GM12892 (cell line): ENCODE measurements at regions not wholly inside any gene's neighbourhood (a gene's known extent, or its start where the extent isn't known, plus 50 kb on each side); places are given as distances from the start of the nearest gene placed in this dataset.
"Not testable (repeated sequence)": the region's sequence is repeated elsewhere in the genome, so short reads cannot be mapped to it uniquely, and the experiment has no call there.

ENCODE experiments used
- DNase-seq: peaks from one replicate; pipeline ENCODE4 v3.0.0; 2011; ENCODE audit not compliant: insufficient read length
- FAIRE-seq: peaks from 2 replicates; lab custom pipeline; 2011; peaks lifted over from hg19 to GRCh38; lab: Jason Lieb, UNC
- POLR2A ChIP-seq: IDR thresholded peaks from 2 replicates; pipeline ENCODE4 v1.6.1; 2011; ENCODE audit warnings: low read depth, low read length, control low read depth
- POLR2AphosphoS5 ChIP-seq: IDR thresholded peaks from 2 replicates; pipeline ENCODE4 v1.6.1; 2011; ENCODE audit warnings: low read depth, low read length, control low read depth
- TAF1 ChIP-seq: IDR thresholded peaks from 2 replicates; pipeline ENCODE4 v1.6.1; 2011; ENCODE audit warnings: low read depth, mild to moderate bottlenecking, control low read depth, low read length, borderline replicate concordance

DNA sequence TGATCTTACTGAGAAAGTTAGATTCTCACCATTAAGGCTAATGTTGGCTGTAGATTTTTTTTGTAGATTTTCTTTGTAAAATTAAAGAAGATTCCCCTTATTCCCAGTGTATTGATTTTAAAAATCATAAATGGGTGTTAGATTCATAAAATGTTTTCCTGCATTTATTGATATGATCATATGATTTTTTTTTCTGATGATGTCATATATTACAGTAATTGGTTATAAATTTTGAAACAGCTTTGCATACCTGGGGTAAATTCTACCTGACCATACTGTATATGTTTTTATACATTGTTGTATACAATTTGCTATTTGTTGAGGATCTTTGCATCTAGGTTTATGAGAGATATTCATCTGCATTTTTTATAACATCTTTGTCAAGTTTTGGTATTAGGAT lies 880.3 kb upstream of the GRIA3 start:
- DNase-seq (no peak), FAIRE-seq (no peak)
- TF ChIP-seq TAF1: no peak
- TF ChIP-seq POLR2A: no peak
- TF ChIP-seq POLR2AphosphoS5: no peak

DNA sequence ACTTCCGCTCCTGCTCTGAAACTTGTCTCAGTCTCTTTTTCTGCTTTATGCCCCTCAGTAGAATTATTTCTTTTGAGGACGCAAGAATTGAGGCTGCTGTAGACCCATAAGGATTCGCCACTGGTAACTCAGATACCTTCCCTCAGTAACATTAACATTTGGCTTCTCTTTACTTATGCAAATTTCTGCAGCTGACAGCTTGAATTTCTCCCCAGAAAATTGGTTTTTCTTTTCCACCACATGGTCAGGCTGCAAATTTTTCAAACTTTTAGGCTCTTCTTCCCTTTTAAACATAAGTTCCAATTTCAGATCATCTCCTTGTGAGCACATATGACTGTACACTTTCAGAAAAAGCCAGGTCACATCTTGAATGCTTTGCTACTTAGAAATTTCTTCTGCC lies 839.3 kb upstream of the GRIA3 start:
- FAIRE-seq: no peak
- TF ChIP-seq POLR2A: no peak
- TF ChIP-seq TAF1: no peak
- no peak for TF ChIP-seq POLR2AphosphoS5
- DNase-seq: no peak

DNA sequence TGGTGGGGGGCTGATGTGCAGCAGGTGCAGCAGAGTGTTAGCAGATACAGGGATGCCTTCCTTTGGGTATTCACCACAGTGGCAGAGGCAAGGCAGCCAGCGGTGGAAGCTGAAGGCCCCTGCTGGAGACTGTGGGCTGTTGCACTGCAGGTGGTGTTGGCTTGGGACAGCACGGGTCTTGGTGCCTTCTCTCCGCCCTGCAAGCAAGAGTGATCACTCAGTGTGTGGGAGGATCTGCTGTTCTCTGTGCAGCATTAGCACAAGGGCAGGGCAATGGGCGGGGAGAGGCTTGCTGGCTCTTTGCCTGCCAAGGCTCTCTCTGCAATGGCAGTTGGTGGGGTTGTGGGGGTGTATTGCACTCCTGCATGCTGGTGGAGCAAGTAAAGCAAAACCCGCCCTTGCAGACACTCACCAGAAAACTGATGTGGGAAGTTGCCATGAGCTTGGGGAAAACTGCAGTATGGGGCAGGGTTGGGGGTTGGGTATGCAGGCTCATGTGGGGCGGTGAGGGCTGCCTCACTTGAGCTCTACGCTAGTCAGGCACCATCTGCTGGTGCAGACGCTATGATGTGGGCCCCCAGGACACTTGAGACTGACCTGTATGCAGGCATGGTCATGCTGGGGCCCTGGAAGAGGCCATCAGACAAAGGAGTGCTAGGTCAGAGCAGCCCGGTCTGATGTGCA lies 820.8 kb upstream of the GRIA3 start:
- no peak for TF ChIP-seq TAF1
- FAIRE-seq: no peak

DNA sequence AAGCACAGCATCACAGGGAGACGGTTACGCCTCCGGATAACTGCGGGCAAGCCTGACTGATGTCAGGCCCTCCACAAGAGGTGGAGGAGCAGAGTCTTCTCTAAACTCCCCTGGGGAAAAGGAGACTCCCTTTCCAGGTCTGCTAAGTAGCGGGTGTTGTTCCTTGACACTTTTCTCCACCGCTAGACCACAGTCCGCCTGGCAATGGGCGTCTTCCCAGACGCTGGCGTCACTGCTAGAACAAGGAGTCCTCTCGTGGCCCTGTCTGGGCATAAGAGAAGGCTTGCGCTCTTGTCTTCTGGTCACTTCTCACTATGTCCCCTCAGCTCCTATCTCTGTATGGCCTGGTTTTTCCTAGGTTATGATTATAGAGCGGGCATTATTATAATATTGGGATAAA lies 808.5 kb upstream of the GRIA3 start:
- FAIRE-seq, DNase-seq: not testable (repeated sequence)

More for the DNA sequence above, 820.8 kb upstream of the GRIA3 start:
- no peak for DNase-seq

DNA sequence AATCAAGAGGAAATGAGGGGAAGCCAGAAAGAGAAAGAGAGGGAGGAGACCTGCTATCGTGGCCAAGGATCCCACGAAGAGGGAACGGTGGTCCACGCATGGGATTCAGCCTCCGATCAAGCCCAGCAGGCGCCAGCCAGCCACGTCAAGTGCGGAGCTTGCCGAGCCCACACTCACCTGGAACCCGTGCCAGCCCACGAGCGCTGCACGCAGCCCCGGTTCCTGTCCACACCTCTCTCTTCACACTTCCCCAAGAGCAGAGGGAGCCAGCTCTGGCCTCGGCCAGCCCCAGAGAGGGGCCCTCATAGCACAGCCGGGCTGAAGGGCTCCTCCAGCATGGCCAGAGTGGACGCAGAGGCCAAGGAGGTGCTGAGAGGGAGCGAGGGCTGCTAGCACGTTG lies 795.1 kb upstream of the GRIA3 start:
- FAIRE-seq: no peak
- TF ChIP-seq TAF1 (no peak), POLR2A (no peak), POLR2AphosphoS5 (no peak)
- no peak for DNase-seq

DNA sequence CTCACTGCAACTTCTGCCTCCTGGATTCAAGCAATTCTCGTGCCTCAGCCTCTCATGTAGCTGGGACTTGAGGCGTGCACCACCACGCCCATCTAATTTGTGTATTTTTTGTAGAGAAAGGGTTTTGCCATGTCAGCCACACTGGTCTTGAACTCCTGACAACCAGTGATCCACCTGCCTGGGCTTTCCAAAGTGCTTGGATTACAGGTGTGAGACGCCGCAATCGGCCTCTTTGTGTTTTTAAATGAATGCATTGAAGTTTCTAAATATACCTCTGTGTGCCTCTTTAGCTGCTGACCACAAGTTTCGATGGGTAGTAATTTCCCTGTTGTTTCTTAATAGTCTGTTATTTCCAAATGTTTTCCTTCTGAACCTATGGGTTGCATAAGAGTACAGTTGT lies 765.3 kb upstream of the GRIA3 start:
- FAIRE-seq (no peak), DNase-seq (no peak)
- no peak for TF ChIP-seq TAF1
- TF ChIP-seq POLR2A: no peak
- no peak for TF ChIP-seq POLR2AphosphoS5

DNA sequence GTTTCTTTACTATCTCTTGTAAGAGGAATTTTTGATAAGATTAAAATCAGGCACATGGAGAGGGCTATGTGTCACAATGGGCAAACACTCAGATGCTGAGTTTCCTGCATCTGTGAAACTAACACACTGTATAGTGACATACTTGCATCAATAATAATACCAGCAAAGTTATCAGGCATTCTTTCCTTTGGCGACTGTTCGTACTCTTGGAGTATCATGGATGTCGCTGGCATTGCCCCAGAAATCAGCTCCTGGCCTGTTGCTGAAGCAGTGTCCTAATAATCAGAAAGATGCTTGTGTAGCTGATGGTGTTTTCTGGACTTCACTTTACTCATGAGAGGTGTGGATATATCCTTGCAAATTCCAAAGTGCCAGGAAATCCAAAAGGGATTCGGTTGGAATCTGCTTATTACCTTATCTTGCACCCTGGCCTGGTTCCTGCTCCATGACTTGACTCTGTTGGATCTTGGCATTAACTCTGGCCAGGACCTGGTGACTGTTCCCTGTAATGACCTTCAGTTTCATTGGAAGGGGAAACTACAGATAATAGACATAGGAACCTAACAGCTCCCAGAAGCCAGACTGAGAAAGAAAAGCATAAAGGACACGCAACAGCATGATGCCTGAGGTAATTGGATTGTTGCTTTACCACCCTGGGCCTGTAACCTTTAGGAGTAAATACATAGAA lies 762.5 kb upstream of the GRIA3 start:
- no peak for TF ChIP-seq POLR2AphosphoS5
- TF ChIP-seq TAF1: no peak
- no peak for TF ChIP-seq POLR2A
- DNase-seq (no peak), FAIRE-seq (no peak)

DNA sequence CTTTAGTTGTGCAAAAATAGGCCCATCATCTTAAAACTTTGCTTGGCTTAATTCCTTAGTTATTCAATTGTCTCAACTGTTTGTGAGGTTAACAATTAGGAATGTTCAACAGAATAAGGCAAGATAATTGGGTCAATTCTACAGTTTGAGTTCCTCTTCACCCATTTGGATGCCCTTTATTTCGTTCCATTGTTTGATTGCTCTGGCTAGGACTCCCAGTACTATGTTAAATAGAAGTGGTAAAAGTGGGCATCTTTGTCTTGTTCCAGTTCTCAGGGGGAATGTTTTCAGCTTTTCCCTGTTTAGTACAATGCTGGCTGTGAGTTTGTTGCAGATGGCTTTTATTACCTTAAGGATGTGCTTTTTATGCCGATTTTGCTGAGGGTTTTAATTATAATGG lies 761.5 kb upstream of the GRIA3 start:
- FAIRE-seq: no peak
- DNase-seq: no peak
- TF ChIP-seq POLR2AphosphoS5 (no peak), TAF1 (no peak), POLR2A (no peak)

DNA sequence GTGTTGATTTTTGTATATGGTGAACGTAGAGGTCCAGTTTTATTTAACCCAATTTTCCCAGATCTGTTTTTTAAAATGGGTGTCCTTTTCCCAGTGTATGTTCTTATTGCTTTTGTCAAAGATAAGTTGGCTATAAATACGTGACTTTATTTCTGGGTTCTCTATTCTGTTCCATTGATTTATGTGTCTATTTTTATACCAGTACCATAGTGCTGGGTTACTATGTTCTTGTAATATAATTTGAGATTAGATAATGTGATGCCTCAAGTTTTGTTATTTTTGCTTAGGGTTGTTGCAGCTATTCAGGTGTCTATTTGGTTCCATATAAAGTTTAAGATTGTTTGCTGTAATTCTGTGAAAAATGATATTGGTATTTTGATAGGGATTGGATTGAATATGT lies 749.1 kb upstream of the GRIA3 start:
- TF ChIP-seq POLR2AphosphoS5: no peak
- TF ChIP-seq POLR2A: no peak
- TF ChIP-seq TAF1: no peak
- no peak for FAIRE-seq
- no peak for DNase-seq

DNA sequence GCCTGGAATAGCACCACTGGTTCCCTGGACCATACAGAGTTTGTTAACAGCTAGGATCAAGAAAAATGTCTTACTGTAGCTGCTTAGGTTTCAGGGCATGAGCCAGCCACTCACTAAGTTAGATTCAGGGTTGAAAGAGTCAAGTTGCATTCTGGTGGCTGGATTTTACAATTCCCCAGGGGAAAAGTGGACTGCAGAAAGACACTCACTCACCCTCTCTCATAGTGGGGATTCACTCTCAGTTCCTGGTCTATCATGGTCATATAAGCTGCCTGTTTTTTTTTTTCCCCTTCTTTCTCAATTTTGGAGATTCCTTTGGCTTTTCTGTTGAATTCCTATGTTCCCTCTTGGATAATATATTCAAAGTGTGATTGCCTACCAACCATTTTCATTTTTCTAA lies 744.2 kb upstream of the GRIA3 start:
- FAIRE-seq: no peak
- no peak for TF ChIP-seq TAF1
- TF ChIP-seq POLR2A: no peak
- TF ChIP-seq POLR2AphosphoS5: no peak
- no peak for DNase-seq

DNA sequence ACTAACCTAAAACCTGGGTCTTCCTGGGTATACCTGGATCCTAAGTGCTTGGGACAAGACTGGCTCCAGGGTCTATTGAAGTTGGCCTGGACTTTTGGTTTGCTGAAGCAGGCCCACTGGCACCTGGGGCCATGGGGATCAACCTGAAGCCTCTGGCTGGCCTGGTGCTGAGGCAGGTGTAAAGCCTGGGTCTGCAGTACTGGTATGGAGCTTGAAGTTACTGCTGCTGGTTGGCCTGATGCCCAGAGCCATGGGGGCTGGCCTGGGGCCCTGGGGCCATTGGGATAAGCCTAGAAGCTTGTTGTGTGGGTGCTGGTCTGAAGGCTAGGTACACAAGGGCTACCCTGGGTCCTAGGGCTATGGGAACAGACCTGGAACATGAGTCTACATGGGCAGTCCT lies 743.2 kb upstream of the GRIA3 start:
- FAIRE-seq (no peak), DNase-seq (no peak)
- TF ChIP-seq TAF1 (no peak), POLR2A (no peak), POLR2AphosphoS5 (no peak)

DNA sequence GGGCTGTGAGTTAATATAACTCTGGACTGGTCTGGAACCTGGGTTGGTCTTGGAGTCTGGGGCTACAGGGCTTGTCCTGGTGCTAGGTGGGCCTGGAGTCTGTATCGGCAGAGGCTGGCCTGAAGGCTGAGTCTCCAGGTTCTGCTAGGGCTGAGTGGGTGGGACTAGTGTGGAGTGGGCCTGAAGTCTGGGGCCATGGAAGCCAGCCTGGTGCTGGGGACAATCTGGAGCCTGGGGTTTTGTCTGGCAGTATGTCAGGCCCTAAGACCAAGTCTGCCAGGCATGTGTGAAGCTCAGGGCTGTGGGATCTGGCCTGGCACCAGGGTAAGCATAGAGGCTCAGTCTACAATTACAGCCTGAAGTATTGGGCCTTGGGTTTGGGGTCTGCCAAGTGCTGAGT lies 742.6 kb upstream of the GRIA3 start:
- DNase-seq: no peak
- FAIRE-seq: no peak
- TF ChIP-seq POLR2A (no peak), TAF1 (no peak), POLR2AphosphoS5 (no peak)

DNA sequence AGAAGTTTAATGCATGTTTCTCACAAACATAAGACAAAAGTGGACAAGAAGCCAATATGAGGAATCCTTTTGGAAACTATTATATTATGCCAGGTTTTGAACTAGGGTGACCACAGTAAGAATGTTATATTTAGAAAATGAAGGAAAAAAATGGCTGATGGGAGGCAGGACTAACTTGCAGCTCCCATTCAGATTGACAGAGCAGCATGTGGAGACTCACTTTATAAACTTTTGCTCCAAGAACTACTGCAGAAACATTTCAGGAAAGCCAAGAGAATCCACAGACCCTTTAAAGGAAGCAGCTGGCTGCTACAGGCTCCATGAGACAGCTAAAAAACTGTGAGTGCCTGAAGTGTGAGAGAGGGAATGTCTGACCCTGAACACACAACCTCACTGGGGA lies 738.6 kb upstream of the GRIA3 start:
- no peak for DNase-seq
- no peak for FAIRE-seq
- TF ChIP-seq TAF1: no peak
- no peak for TF ChIP-seq POLR2AphosphoS5
- TF ChIP-seq POLR2A: no peak

DNA sequence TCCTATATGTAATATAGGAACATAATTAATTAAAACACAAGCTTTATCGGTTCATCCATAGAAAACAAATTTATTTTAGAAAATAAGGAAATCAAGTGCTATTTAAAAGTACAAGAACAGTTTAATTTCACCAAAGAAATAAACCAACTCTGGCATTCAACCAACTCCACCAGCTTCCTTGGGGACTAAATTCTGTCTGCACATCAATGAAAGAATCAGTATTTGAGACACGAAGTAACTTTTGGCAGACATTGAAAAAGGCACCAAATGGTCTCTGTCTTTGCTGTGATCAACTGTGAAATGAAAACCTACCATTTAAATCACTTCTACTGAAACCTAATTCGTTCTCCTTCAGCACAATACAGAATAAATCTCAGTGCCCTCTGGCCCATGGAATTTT lies 719.7 kb upstream of the GRIA3 start:
- no peak for FAIRE-seq
- no peak for DNase-seq
- TF ChIP-seq TAF1 (no peak), POLR2AphosphoS5 (no peak), POLR2A (no peak)
